Endothelial cell of umbilical vein (primary cell): ENCODE measurements at regions not wholly inside any gene's neighbourhood (a gene's known extent, or its start where the extent isn't known, plus 50 kb on each side); places are given as distances from the start of the nearest gene placed in this dataset.

ENCODE experiments used
- BruUV-seq: library from RNA; stranded (reverse); fragments of 400-500 nt; replicated peaks from 2 replicates; lab custom pipeline; 2021; lab: Mats Ljungman, UMichigan
- CTCF ChIA-PET: fragments of 300-600, 350-600 bp; sonication (Branson Sonifier 250); formaldehyde crosslinking; loops from one replicate; lab custom pipeline; 2021; ENCODE audit warnings: antibody characterized with exemption, inconsistent platforms; lab: Charles Lee
- POLR2A ChIA-PET: fragments of 300-600, 350-600 bp; sonication (Branson Sonifier 250); formaldehyde crosslinking; loops from one replicate; lab custom pipeline; 2021; ENCODE audit warnings: antibody characterized with exemption, inconsistent platforms; lab: Charles Lee
- DNase-seq: peaks from one replicate; pipeline ENCODE4 v3.0.0-alpha.2; 2011; ENCODE audit warnings: low read depth, low spot score
- FAIRE-seq: peaks from 2 replicates; lab custom pipeline; 2011; peaks lifted over from hg19 to GRCh38; lab: Jason Lieb, UNC
- H2AFZ ChIP-seq: 2 replicates; pipeline ENCODE4 v1.6.0; 2012; ENCODE audit warnings: low read depth, low read length, control low read depth, inconsistent platforms
- H3K27ac ChIP-seq: 2 replicates; pipeline ENCODE4 v1.5.1; 2011; ENCODE audit warnings: low read depth, mild to moderate bottlenecking, control low read depth, low read length, moderate library complexity; ENCODE audit not compliant: insufficient read depth
- H3K27me3 ChIP-seq, 2 experiments: 2 replicates each; pipeline versions ENCODE4 v1.6.0 to v1.6.1; 2011; ENCODE audit warnings: low read length in 2 of 2, mixed read lengths in 1 of 2; ENCODE audit not compliant: control insufficient read depth in 2 of 2, insufficient read depth in 2 of 2
- H3K36me3 ChIP-seq, 2 experiments: 2 replicates in 1 of 2; 3 replicates in 1 of 2; pipeline ENCODE4 v1.5.1; 2011; ENCODE audit warnings: low read length in 2 of 2, mild to moderate bottlenecking in 1 of 2, moderate library complexity in 1 of 2; ENCODE audit not compliant: control insufficient read depth in 2 of 2, insufficient read depth in 2 of 2; ENCODE audit errors: extremely low read depth in 1 of 2
- H3K4me1 ChIP-seq: 3 replicates; pipeline ENCODE4 v1.5.1; 2011; ENCODE audit warnings: mild to moderate bottlenecking, low read length; ENCODE audit not compliant: control insufficient read depth, insufficient read depth; ENCODE audit errors: extremely low read depth
- H3K4me2 ChIP-seq: 2 replicates; pipeline ENCODE4 v1.6.1; 2011; ENCODE audit warnings: low read length, control low read depth, mixed read lengths; ENCODE audit not compliant: insufficient read depth
- H3K4me3 ChIP-seq, 3 experiments: fragments of 200-600 bp in 1 of 3; sonication (generic), shearing (Covaris generic) in 1 of 3; replicated peaks in 1 of 3; 2 replicates each; pipeline ENCODE4 v1.5.1; 2011 to 2016; ENCODE audit warnings: control low read depth in 3 of 3, low read length in 3 of 3, mild to moderate bottlenecking in 2 of 3, inconsistent platforms in 1 of 3, low read depth in 1 of 3, moderate library complexity in 1 of 3; ENCODE audit not compliant: insufficient read depth in 1 of 3
- H3K79me2 ChIP-seq: 2 replicates; pipeline ENCODE4 v1.6.0; 2012; ENCODE audit warnings: low read length, inconsistent platforms; ENCODE audit not compliant: control insufficient read depth, insufficient read depth
- H3K9ac ChIP-seq: replicated peaks from 2 replicates; pipeline ENCODE3; 2011; ENCODE audit warnings: low read length, control low read depth; ENCODE audit not compliant: insufficient read depth; ENCODE audit errors: extremely low read depth
- H3K9me1 ChIP-seq: replicated peaks from 3 replicates; pipeline ENCODE4 v1.6.0; 2011; ENCODE audit warnings: mild to moderate bottlenecking, low read length; ENCODE audit not compliant: control insufficient read depth, insufficient read depth; ENCODE audit errors: extremely low read depth
- H3K9me3 ChIP-seq: replicated peaks from 2 replicates; pipeline ENCODE4 v1.5.1; 2012; ENCODE audit warnings: low read length, inconsistent platforms; ENCODE audit not compliant: control insufficient read depth, insufficient read depth
- H4K20me1 ChIP-seq: replicated peaks from 2 replicates; pipeline ENCODE3; 2011; ENCODE audit warnings: mild to moderate bottlenecking, low read length; ENCODE audit not compliant: control insufficient read depth, insufficient read depth; ENCODE audit errors: extremely low read depth
- CTCF ChIP-seq, 2 donors: IDR thresholded peaks; 1 replicate in 1 of 2; 2 replicates in 1 of 2; pipeline ENCODE4 v1.5.1; 2011; ENCODE audit warnings: low read length in 2 of 2, mild to moderate bottlenecking in 2 of 2, moderate library complexity in 2 of 2, control low read depth in 1 of 2, inconsistent platforms in 1 of 2, low read depth in 1 of 2; ENCODE audit not compliant: insufficient read depth in 1 of 2; ENCODE audit errors: extremely low read depth in 1 of 2
- EZH2 ChIP-seq: IDR thresholded peaks from 2 replicates; pipeline ENCODE4 v1.6.1; 2012; ENCODE audit warnings: borderline replicate concordance, low read depth, mild to moderate bottlenecking, moderate library complexity, low read length, inconsistent platforms; ENCODE audit not compliant: severe bottlenecking
- FOS ChIP-seq: IDR thresholded peaks from 2 replicates; pipeline ENCODE4 v1.6.1; 2011; ENCODE audit warnings: mild to moderate bottlenecking, low read length, moderate library complexity, borderline replicate concordance; ENCODE audit not compliant: insufficient read depth
- GATA2 ChIP-seq: IDR thresholded peaks from 2 replicates; pipeline ENCODE4 v1.7.0; 2011; ENCODE audit warnings: low read depth, mild to moderate bottlenecking, moderate library complexity, mixed read lengths, low read length; ENCODE audit not compliant: insufficient read length, insufficient read depth
- JUN ChIP-seq: IDR thresholded peaks from 2 replicates; pipeline ENCODE4 v1.6.1; 2011; ENCODE audit warnings: borderline replicate concordance, low read depth; ENCODE audit not compliant: insufficient read length, insufficient read depth
- MYC ChIP-seq: IDR thresholded peaks from one replicate; pipeline ENCODE4 v1.6.1; 2011; ENCODE audit warnings: mild to moderate bottlenecking, low read depth, low read length
- POLR2A ChIP-seq: IDR thresholded peaks from 2 replicates; pipeline ENCODE4 v1.6.1; 2012; ENCODE audit warnings: low read depth, mild to moderate bottlenecking, control low read depth, low read length
- POLR2AphosphoS5 ChIP-seq: IDR thresholded peaks from 2 replicates; pipeline ENCODE4 v1.6.1; 2012; ENCODE audit warnings: low read depth, mild to moderate bottlenecking, control low read depth, low read length, moderate library complexity; ENCODE audit not compliant: insufficient read depth
- dilution Hi-C: fragments of 300-500 bp; cut with MboI; formaldehyde crosslinking; loops from one replicate; pipeline ENCODE4 v1.15.0; 2019; ENCODE audit warnings: low sequenced_read_pairs; ENCODE audit not compliant: extremely low pct_ligation_motif_present
- intact Hi-C: fragments of 100-400 bp; cut with micrococcal nuclease; formaldehyde crosslinking; loops from one replicate; pipeline ENCODE4 v1.10.0; 2022
- TF ChIP-seq, protein P1 (sequence below): IDR thresholded peaks from 2 replicates; pipeline ENCODE4 v1.6.1; 2011; ENCODE audit not compliant: insufficient read depth, insufficient read length

DNA sequence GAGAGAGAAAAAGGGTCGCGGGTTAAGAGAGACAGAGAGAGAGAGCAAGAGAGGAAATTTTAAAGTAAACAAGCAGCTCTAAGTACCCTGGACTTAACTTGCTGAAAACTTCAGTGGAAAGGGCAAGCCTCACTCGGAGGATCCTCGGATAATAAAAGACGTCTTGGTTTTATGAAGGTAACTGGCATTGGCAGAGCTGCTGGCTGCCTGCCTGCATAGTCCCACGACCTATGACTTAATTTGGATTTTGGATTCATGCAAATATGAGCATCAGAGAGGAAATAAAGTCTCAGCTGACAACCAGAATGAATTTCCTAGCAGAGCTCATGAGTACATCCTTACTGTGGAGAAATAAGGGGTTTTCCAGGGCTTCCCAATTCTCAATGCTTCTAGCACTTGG, 95.1 kb upstream of the PDZRN3 start:
- Histone ChIP-seq H3K36me3 (no peaks in the 10 kb centered on the region), H2AFZ (no peak overlapping the region), H3K9ac (no peak overlapping the region), H3K79me2 (no peaks in the 10 kb centered on the region), H3K27ac (no peak overlapping the region), H4K20me1 (no peaks in the 10 kb centered on the region), H3K27me3 (no peaks in the 10 kb centered on the region), H3K4me2 (no peak overlapping the region), H3K4me3 (no peak overlapping the region), H3K9me1 (no peaks in the 10 kb centered on the region), H3K4me1 (no peaks in the 10 kb centered on the region), H3K9me3 (no peaks in the 10 kb centered on the region)
- BruUV-seq = no TSS peak
- intact Hi-C loops (no loop called here), dilution Hi-C loops (no loop called here)
- FAIRE-seq (no peak), DNase-seq (no peak)
- POLR2A ChIA-PET = no interaction called here
- CTCF ChIA-PET = no interaction called here
- TF ChIP-seq POLR2AphosphoS5 (no peak), CTCF (IDR thresholded peaks at IDR 0.05; ENCODE audit: extremely low read depth in 1 of 2, insufficient read depth in 1 of 2, low read depth in 1 of 2, low read length in 2 of 2) (no peak), JUN (no peak), POLR2A (no peak), GATA2 (no peak)

GRCh38 chr3:73719413-73719851, 94.7 kb upstream of the PDZRN3 start:
- H3K4me2 ChIP-seq = no peak overlapping the region
- H3K27me3 ChIP-seq = no peaks in the 10 kb centered on the region
- no peak overlapping the region for H3K27ac ChIP-seq
- intact Hi-C loops = no loop called here
- no peak overlapping the region for H3K4me3 ChIP-seq
- no peak overlapping the region for H2AFZ ChIP-seq
- POLR2A ChIA-PET = no interaction called here
- CTCF ChIA-PET = no interaction called here
- H3K9me1 ChIP-seq = no peaks in the 10 kb centered on the region
- H3K9me3 ChIP-seq = no peaks in the 10 kb centered on the region
- dilution Hi-C loops = no loop called here
- no TSS peak for BruUV-seq
- TF ChIP-seq CTCF (IDR thresholded peaks at IDR 0.05; ENCODE audit: extremely low read depth in 1 of 2, insufficient read depth in 1 of 2, low read depth in 1 of 2, low read length in 2 of 2) (no peak), POLR2AphosphoS5 (no peak), JUN (no peak), MYC (no peak), FOS (no peak), POLR2A (no peak), GATA2 (no peak), EZH2 (no peak)
- TF ChIP-seq, protein P1, sequence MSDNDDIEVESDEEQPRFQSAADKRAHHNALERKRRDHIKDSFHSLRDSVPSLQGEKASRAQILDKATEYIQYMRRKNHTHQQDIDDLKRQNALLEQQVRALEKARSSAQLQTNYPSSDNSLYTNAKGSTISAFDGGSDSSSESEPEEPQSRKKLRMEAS = no peak
- no peaks in the 10 kb centered on the region for H3K79me2 ChIP-seq
- no peak for DNase-seq
- FAIRE-seq = no peak
- H3K4me1 ChIP-seq = no peaks in the 10 kb centered on the region
- no peaks in the 10 kb centered on the region for H4K20me1 ChIP-seq
- no peak overlapping the region for H3K9ac ChIP-seq
- no peaks in the 10 kb centered on the region for H3K36me3 ChIP-seq
